Retina (tissue), 1 donor: ENCODE measurements at regions not wholly inside any gene's neighbourhood (a gene's known extent, or its start where the extent isn't known, plus 50 kb on each side); places are given as distances from the start of the nearest gene placed in this dataset.
"Not testable (repeated sequence)": the region's sequence is repeated elsewhere in the genome, so short reads cannot be mapped to it uniquely, and the experiment has no call there.

Experiments used
- DNase-seq: peaks from one replicate; pipeline ENCODE4 v3.0.0-alpha.2; 2016

DNA sequence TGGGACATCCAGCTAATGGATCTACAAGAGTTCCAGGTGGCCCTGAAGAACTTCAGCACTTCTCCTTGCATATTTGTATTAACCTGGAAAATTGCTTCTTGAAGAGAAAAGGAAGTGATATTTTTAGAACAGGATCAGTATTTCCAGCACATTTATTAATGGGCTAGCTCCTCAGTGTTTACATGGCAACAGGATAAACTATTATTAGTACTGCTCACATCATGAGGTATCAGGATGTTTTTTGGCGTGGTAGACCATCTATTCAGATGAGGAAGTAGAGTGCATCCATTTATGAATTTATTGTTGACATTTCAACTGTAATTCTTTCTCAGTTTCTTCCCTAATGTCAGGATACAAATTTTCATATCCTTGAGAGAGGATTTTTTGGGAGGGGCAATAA, 144.4 kb downstream of the KCNRG start:
- no peak for DNase-seq

- DNase-seq = no peak
Observed at GRCh38 chr13:50161052-50161451, 145.8 kb downstream of the KCNRG start.

DNA sequence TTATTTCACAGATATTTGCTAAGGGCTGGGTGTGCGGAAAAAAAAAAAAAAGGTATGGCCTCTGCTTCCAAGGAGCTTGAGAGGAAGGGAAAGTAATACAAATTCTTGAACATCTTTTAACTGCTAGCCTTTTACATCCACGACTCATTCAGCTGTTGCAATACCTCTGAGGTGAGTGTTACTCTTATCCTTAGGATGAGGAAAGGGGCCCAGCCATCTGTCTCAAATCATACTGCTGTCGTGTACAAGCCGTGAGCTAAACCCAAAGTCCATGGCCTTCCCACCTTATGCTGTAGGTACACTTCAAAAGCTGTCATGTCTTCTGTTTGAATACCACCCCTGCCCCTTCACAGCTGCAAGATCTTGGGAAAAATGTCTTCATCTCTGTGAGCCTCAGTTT, 146.8 kb downstream of the KCNRG start:
- no peak for DNase-seq

DNA sequence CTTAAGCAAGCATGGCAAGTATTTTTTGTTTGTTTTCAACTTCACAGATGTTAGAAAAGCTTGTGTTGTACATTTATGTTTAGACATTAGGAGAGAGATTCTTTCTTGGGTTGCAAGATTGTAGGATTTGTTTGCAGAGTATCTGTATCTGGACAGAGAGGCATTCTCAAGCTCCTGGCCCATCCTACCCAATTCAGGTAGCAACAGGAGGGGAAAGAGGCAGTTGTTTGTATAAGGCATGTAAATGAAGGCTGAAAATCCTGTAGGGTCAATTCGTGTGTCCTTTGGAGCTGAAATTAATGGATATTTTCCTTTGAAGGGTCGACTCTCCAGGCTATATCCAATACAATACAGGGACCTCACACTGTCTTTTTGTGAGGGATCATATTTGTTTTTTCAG, 147.3 kb downstream of the KCNRG start:
- DNase-seq = no peak

DNA sequence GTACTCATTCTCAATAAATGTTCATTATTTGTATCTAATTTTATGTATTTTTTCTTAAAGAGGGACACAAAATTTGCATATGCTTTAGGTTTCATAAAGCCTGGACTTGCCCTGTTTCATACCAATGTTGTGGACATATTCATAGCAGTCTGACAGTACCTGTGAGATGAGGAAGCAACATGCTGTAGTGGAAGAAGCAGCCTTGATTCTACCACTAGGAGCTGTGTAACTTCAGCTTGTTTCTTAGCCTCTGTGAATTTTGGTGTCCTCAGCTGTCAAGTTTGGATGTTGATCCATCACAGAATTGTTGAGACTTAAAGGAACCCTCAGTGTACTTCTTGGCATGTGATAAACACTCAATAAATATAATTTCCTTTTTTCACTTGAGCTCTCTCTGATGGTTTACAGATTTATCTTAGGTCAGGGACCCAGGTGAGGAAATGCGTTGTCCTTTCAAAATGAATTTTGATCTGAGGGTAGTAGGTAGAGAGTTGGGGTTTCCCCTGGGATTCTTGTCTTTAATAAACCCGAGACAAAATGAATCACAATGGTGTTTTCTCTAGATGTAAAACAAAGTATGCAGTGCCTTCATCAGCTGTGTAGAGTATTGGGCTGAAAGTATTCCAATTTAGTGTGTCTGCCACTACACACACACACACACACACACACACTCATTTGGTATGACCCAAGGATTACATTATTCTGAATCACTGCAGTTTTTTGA, 152.1 kb downstream of the KCNRG start:
- DNase-seq = no peak

- DNase-seq = no peak
Observed at GRCh38 chr13:50167967-50168366, 152.7 kb downstream of the KCNRG start.

DNA sequence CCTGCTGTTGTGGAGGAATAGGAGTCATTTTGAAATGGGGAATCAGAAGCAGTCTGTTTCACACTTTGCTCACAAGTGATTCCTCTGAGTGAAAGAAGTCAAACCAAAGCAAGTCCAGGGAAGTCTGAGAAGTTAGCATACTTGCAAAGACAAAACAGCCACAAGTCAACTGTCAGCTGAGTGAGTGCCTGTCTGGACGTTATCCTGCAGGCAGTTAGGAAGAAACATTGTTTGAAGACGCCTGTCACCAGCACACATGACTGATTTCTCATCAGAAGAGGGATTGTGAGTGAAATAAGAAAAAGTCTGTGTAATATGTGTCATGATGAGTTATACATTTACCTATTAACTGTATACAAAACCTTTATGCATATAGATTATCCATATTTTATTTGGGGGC, 153.5 kb downstream of the KCNRG start:
- no peak for DNase-seq

GRCh38 chr13:50170447-50171037, 155.3 kb downstream of the KCNRG start:
- no peak for DNase-seq

DNA sequence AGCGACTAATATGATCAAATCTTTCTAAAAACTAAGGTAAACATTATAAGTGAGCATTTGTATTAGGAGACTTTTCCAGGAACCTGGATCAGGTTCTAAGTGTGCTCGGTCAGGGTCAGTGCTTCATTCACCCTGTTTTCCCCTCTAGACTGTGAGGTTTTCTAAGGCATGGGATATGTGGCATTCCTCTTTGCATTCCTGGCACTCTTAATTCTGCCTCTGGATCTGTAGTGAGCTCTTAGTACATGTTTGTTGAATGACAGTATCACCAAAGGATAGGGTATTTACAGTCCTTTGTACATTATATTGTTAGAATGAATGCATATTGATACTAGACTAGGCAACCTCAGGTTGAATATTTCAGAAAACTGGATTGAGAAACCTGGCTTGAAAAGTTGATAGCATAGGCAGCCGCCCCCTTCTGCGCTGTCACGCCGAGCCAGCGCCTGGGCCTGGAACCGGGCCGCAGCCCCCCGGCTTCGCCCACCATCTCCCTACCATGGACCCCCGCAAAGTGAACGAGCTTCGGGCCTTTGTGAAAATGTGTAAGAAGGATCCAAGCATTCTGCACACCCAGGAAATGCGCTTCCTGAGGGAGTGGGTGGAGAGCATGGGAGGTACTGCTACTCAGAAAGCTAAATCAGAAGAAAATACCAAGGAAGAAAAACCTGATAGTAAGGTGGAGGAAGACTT, 156.5 kb downstream of the KCNRG start:
- DNase-seq = no peak

DNA sequence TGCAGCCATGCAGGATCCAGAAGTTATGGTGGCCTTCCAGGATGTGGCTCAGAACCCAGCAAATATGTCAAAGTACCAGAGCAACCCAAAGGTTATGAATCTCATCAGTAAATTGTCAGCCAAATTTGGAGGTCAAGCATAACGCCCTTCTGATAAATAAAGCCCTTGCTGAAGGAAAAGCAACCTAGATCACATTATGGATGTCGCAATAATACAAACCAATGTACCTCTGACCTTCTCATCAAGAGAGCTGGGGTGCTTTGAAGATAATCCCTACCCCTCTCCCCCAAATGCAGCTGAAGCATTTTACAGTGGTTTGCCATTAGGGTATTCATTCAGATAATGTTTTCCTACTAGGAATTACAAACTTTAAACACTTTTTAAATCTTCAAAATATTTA, 157.8 kb downstream of the KCNRG start:
- DNase-seq = not testable (repeated sequence)

GRCh38 chr13:50174630-50175029, 159.4 kb downstream of the KCNRG start:
- DNase-seq = no peak

DNA sequence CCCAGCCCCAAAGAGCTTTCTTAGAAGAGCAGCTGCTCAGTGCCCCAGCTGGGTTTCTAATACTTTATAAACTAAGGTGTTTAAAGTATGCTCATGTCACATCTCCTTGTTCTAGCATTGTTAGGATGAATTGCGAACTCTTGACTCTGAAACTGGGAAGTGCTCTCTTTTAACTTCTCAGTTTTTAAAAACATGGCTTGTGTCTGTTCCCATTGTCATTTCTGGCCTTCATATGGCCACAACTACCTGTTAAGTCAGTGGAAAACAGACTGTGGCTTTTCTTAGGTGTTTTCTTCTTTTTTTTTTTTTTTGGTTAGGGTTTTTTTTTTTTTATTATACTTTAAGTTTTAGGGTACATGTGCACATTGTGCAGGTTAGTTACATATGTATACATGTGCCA, 164.7 kb downstream of the KCNRG start:
- DNase-seq = no peak

DNA sequence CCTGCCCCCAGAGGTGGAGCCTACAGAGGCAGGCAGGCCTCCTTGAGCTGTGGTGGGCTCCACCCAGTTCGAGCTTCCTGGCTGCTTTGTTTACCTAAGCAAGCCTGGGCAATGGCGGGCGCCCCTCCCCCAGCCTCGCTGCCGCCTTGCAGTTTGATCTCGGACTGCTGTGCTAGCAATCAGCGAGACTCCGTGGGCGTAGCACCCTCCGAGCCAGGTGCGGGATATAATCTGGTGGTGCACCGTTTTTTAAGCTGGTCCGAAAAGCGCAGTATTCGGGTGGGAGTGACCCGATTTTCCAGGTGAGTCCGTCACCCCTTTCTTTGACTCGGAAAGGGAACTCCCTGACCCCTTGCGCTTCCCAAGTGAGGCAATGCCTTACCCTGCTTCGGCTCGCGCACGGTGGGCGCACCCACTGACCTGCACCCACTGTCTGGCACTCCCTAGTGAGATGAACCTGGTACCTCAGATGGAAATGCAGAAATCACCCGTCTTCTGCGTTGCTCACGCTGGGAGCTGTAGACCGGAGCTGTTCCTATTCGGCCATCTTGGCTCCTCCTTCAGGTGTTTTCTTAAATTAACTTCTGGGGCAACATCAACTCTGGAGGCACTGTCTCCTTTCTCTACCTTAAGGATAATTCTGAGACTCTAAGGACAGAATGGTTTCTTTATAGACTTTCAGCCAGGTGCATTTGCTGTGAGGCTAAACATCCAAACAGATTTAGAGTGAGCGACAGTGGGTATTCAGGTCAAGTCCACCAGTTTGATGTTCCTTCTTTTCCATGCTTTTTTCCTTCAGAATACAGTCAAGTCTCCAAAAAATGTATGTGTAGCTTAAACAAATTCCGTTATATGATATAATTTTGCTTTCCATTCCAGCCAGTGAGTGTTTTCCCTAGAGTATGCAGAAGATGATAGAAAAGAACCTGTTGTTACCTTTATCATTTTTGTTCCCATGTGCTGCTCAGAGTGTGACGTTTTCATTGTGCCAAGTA, 170.8 kb downstream of the KCNRG start:
- not testable (repeated sequence) for DNase-seq

DNA sequence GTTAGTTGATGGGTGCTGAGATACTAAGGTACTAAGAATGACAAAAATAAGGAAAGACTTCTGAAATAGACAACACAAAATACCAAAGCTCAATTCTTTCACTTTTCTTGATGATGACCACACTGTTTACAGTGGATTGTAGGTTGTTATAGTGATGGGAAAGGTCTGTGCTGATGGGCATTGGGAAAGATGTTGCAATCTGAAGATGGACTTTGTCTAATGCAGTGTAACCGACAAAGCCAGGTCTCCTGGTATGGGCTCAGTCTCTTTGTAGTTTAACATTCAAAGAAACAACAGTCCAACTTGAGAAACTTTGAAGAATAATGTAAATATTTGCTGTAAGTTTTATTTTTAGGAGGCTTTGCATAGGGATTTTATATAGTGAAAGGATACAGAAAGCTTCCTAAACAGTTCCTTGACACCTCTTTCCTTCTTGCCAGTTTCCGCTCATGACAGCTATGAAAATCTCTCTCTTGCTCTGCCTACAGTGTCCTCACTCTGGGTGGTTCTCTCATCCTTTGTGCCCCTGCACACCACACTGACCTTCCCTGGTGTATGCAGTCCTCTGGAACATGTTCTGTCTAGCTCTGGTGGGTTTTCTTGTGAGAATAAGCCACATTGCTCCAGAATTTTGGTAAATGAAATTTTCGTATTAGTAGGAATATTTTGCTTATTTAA, 172.2 kb downstream of the KCNRG start:
- no peak for DNase-seq

DNA sequence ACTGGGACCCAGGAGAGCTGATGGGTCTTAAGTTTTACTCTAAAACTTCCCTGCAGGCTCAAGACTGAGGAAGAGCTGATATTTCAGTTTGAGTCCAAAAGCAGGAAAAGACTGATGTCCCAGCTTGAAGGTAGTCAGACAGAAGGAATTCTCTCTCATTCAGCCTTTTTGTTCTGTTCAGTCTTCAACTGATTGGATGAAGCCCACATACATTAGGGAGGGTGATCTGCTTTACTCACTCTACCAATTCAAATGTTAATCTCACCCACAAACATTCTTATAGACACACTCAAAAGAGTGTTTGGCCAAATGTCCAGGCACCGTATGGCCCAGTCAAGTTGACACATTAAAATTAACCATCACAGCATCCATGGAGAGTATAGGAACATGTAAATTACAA, 173.5 kb downstream of the KCNRG start:
- DNase-seq = no peak

- no peak for DNase-seq
Observed at GRCh38 chr13:50189450-50189849, 174.2 kb downstream of the KCNRG start.

GRCh38 chr13:50191004-50191403, 175.8 kb downstream of the KCNRG start:
- DNase-seq = no peak

DNA sequence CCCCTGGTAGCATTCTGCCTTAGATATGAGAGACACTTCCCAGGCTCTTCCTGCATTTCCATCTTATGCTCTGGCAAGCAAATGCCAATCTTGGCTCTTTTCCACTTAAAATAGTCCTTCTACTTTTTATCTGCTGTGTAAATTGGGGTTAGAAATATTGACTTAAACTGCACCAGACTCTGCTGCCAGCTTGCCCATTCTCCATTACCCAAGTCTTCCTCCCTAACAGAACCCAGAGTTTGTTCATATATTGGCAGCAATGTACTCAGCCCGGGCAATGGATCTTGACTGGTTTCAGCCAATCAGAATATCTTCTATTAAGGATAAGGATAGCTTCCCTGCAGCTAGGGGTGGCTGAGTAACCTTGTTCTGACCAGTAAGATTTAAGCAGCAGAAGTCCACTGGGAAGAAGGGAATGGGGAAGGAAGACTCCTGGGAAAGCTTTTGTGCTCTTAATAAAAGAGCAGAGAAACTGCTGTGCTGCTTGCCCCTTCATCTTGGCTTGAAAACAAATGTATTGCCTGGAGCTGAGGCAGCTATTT, 177.1 kb downstream of the KCNRG start:
- DNase-seq = no peak

DNA sequence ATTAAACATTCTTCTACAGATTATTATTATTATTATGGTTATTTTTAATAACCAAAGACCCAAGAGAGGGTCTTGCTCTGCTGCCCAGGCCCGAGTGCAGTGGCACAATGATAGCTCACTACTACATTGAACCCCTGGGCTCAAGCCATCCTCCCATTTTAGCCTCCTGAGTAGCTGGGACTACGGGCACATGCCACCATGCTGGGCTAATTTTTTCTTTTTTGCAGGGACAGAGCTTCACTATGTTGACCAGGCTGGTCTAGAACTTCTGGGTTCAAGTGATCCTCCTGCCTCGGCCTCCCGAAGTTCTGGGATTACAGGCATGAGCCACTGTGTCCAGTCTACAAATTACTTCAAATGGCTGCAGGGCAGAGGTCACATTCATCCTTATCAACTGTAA, 179.8 kb downstream of the KCNRG start:
- no peak for DNase-seq

- DNase-seq = no peak
Observed at GRCh38 chr13:50196118-50196517, 180.9 kb downstream of the KCNRG start.

GRCh38 chr13:50197705-50198104, 182.5 kb downstream of the KCNRG start:
- no peak for DNase-seq

DNA sequence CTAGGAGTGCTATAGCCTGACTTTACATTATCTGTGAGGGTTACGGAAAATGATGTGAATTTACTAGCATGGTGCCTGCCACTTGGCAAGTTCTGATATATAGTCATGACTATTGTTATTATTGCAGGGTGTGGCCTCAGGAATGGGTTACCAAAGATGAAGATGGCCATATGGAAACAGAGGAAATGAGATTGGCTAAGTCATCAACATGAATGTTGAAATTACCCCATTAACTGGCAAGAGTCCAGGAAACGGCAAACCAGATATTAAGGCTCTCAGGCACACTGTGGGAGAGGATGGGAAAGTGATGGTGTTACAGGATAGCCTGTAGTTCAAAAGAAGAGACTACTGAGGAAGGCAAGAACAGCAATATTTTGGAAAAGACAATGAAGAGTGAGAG, 183.3 kb downstream of the KCNRG start:
- DNase-seq = no peak
